ENCODE measurements at regions not wholly inside any gene's neighbourhood (a gene's known extent, or its start where the extent isn't known, plus 50 kb on each side); places are given as distances from the start of the nearest gene placed in this dataset.

DNA sequence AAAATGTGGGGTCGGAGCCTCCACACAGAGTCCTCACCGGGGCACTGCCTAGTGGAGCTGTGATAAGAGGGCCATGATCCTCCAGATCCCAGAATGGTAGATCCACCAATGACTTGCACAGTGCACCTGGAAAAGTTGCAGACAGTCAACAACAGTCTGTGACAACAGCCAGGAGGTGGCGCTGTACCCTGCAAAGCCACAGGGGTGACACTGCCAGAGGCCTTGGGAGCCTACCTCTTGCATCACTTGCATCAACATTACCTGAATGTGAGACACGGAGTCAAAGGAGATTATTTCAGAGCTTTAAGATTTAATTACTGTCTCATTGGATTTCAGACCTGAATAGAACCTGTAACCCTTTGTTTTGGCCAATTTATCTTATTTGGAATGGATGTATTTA is 614.1 kb upstream of the CDH9 start:
- Histone ChIP-seq H3K9me3 (ENCODE audit: control insufficient read depth, insufficient read depth, low read length) (no peaks in the 10 kb centered on the region), H3K4me1 (ENCODE audit: control insufficient read depth, low read length) (no peaks in the 10 kb centered on the region), H3F3A (ENCODE audit: control insufficient read depth, insufficient read depth) (no peaks in the 10 kb centered on the region), H3K9me2 (replicated peaks; ENCODE audit: control insufficient read depth, low read length) (no peaks in the 10 kb centered on the region), H3K27me3 (ENCODE audit: control insufficient read depth, low read length) (no peaks in the 10 kb centered on the region), H3K36me3 (ENCODE audit: control insufficient read depth, low read length) (no peaks in the 10 kb centered on the region), H3K27ac (ENCODE audit: low read depth, low read length) (no peak overlapping the region), H3K4me3 (ENCODE audit: low read length) (no peak overlapping the region), H3K79me2 (ENCODE audit: control insufficient read depth, low read length) (no peaks in the 10 kb centered on the region), H4K20me1 (ENCODE audit: control insufficient read depth, insufficient read depth, low read depth, low read length) (no peaks in the 10 kb centered on the region), H3K4me2 (ENCODE audit: low read length) (no peak overlapping the region)
- no peak for TF ChIP-seq EZH2phosphoT487 (IDR thresholded peaks at IDR 0.05; ENCODE audit: borderline replicate concordance, low read length)
- TF ChIP-seq, protein P1, sequence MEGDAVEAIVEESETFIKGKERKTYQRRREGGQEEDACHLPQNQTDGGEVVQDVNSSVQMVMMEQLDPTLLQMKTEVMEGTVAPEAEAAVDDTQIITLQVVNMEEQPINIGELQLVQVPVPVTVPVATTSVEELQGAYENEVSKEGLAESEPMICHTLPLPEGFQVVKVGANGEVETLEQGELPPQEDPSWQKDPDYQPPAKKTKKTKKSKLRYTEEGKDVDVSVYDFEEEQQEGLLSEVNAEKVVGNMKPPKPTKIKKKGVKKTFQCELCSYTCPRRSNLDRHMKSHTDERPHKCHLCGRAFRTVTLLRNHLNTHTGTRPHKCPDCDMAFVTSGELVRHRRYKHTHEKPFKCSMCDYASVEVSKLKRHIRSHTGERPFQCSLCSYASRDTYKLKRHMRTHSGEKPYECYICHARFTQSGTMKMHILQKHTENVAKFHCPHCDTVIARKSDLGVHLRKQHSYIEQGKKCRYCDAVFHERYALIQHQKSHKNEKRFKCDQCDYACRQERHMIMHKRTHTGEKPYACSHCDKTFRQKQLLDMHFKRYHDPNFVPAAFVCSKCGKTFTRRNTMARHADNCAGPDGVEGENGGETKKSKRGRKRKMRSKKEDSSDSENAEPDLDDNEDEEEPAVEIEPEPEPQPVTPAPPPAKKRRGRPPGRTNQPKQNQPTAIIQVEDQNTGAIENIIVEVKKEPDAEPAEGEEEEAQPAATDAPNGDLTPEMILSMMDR (IDR thresholded peaks at IDR 0.05; ENCODE audit: low read depth, low read length, poor library complexity, severe bottlenecking), result peak; percentile 41

DNA sequence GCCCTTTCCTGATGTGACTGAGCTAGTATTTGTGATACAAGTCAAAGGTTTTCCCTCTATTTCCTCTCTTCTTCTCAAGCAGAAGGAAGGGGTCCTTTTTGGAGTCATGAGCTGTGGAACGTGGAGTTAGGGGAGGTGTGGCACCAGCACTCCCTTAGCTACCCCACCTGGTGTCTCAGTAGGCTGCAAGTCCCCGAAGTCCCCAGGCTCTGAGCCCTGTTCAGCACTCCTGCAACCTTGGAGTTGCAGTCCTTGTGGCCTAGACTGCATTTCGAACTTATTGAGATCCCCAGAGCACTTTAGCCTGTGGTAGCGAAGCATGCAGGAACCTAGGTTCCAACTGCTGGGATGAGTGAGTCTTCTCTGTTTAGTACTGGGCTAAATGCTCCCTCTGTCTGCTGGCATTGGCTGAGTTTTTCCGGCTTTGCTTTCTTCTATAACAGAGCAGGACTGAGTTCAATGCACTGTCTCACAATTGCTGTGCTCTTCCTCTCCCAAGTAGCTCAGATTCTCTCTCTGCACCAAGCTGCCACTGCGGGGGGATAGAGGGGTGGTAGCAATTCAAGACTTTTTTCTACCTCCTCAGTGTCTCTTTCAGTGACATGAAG is 600.7 kb upstream of the CDH9 start:
- H3K9me2 ChIP-seq (replicated peaks; ENCODE audit: control insufficient read depth, low read length), result no peaks in the 10 kb centered on the region
- no peaks in the 10 kb centered on the region for H3K27me3 ChIP-seq (ENCODE audit: control insufficient read depth, low read length)
- H3K79me2 ChIP-seq (ENCODE audit: control insufficient read depth, low read length), result no peaks in the 10 kb centered on the region
- no peaks in the 10 kb centered on the region for H3K4me1 ChIP-seq (ENCODE audit: control insufficient read depth, low read length)
- no peaks in the 10 kb centered on the region for H3F3A ChIP-seq (ENCODE audit: control insufficient read depth, insufficient read depth)
- H4K20me1 ChIP-seq (ENCODE audit: control insufficient read depth, insufficient read depth, low read depth, low read length), result no peaks in the 10 kb centered on the region
- no peaks in the 10 kb centered on the region for H3K9me3 ChIP-seq (ENCODE audit: control insufficient read depth, insufficient read depth, low read length)
- no peaks in the 10 kb centered on the region for H3K36me3 ChIP-seq (ENCODE audit: control insufficient read depth, low read length)
- TF ChIP-seq EZH2phosphoT487 (IDR thresholded peaks at IDR 0.05; ENCODE audit: borderline replicate concordance, low read length), result no peak
- TF ChIP-seq, protein P1 (IDR thresholded peaks at IDR 0.05; ENCODE audit: low read depth, low read length, poor library complexity, severe bottlenecking), result no peak
- H3K4me2 ChIP-seq (ENCODE audit: low read length), result no peak overlapping the region
- H3K27ac ChIP-seq (ENCODE audit: low read depth, low read length), result no peak overlapping the region
- H3K4me3 ChIP-seq (ENCODE audit: low read length), result no peak overlapping the region

DNA sequence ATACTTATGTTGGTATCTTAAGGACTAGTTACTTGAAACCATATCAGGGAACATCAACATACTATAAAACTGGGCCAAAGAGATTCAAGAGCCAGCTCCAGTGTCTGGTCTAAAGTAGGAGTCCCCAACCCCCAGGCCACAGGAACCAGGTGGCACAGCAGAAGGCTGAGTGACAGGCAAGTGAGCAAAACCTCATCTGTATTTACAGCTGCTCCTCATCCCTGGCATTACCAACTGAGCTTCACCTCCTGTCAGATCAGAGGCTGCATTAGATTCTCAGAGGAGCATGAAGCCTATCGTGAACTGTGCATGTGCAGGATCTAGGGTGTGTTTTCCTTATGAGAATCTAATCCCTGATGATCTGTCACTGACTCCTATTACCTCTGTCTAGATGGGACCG is 581.6 kb upstream of the CDH9 start:
- H3K9me3 ChIP-seq (ENCODE audit: control insufficient read depth, insufficient read depth, low read length), result no peaks in the 10 kb centered on the region
- no peaks in the 10 kb centered on the region for H3K27me3 ChIP-seq (ENCODE audit: control insufficient read depth, low read length)
- no peaks in the 10 kb centered on the region for H4K20me1 ChIP-seq (ENCODE audit: control insufficient read depth, insufficient read depth, low read depth, low read length)
- no peak overlapping the region for H3K4me2 ChIP-seq (ENCODE audit: low read length)
- no peaks in the 10 kb centered on the region for H3K4me1 ChIP-seq (ENCODE audit: control insufficient read depth, low read length)
- no peak overlapping the region for H3K27ac ChIP-seq (ENCODE audit: low read depth, low read length)
- H3K36me3 ChIP-seq (ENCODE audit: control insufficient read depth, low read length), result no peaks in the 10 kb centered on the region
- no peaks in the 10 kb centered on the region for H3K79me2 ChIP-seq (ENCODE audit: control insufficient read depth, low read length)
- TF ChIP-seq, protein P1 (IDR thresholded peaks at IDR 0.05; ENCODE audit: low read depth, low read length, poor library complexity, severe bottlenecking), result no peak
- no peak for TF ChIP-seq EZH2phosphoT487 (IDR thresholded peaks at IDR 0.05; ENCODE audit: borderline replicate concordance, low read length)
- H3F3A ChIP-seq (ENCODE audit: control insufficient read depth, insufficient read depth), result no peaks in the 10 kb centered on the region
- H3K9me2 ChIP-seq (replicated peaks; ENCODE audit: control insufficient read depth, low read length), result no peaks in the 10 kb centered on the region
- H3K4me3 ChIP-seq (ENCODE audit: low read length), result no peak overlapping the region
